C4-2B (cell line): ENCODE measurements at regions not wholly inside any gene's neighbourhood (a gene's known extent, or its start where the extent isn't known, plus 50 kb on each side); places are given as distances from the start of the nearest gene placed in this dataset.

Experiments
- H3K27ac ChIP-seq: fragments of 450-650 bp; 2 replicates; pipeline ENCODE4 v1.5.1; 2017
- ZFX ChIP-seq: fragments of 450-650 bp; IDR thresholded peaks from 2 replicates; pipeline ENCODE4 v1.6.1; 2017
- TF ChIP-seq, protein P1 (sequence below): fragments of 450-650 bp; conservative IDR thresholded peaks from 2 replicates; pipeline ENCODE4 v1.5.1; 2017; ENCODE audit warnings: mild to moderate bottlenecking

DNA sequence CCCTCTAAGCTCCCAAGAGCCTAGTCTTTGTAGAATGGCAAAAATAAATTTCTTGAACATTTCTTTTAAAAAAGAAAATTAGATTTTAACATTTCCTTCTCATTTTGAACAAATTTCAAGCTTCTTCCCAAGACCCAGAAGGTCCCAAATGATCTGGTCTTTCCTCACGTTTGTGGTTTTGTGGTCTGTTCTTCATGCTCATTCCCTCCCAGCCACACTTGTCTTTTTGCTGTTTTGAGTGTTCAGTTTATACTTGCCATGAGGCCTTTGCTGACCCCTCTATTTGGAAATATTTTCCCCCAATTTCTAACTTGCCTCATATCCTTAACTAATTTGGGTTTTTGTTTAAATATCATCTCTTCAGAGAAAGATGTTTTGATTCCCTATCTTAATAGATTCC is 133.4 kb upstream of the PAPPA start:
- TF ChIP-seq, protein P1, sequence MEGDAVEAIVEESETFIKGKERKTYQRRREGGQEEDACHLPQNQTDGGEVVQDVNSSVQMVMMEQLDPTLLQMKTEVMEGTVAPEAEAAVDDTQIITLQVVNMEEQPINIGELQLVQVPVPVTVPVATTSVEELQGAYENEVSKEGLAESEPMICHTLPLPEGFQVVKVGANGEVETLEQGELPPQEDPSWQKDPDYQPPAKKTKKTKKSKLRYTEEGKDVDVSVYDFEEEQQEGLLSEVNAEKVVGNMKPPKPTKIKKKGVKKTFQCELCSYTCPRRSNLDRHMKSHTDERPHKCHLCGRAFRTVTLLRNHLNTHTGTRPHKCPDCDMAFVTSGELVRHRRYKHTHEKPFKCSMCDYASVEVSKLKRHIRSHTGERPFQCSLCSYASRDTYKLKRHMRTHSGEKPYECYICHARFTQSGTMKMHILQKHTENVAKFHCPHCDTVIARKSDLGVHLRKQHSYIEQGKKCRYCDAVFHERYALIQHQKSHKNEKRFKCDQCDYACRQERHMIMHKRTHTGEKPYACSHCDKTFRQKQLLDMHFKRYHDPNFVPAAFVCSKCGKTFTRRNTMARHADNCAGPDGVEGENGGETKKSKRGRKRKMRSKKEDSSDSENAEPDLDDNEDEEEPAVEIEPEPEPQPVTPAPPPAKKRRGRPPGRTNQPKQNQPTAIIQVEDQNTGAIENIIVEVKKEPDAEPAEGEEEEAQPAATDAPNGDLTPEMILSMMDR: no peak
- no peak for TF ChIP-seq ZFX
- H3K27ac ChIP-seq: no peak overlapping the region

DNA sequence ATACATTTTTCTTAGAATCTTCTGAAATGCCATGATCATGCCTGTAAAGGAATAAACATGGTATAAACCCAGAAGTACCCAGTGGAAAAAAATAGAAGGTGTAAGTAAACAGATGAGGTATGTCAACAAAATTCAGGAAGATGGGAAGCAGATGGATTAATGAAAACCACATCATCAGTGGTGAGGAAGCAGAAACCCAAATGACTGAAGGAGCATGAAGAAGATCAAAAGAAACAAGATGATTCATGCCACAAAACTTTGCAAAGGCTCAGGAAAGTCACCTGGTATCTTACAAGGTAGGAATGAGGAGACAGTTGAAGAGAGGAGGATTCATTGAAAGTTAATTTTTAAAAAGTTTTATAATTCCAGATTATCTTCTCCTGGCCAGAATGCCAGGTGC is 132.8 kb upstream of the PAPPA start:
- TF ChIP-seq, protein P1: no peak
- no peak for TF ChIP-seq ZFX
- no peak overlapping the region for H3K27ac ChIP-seq

DNA sequence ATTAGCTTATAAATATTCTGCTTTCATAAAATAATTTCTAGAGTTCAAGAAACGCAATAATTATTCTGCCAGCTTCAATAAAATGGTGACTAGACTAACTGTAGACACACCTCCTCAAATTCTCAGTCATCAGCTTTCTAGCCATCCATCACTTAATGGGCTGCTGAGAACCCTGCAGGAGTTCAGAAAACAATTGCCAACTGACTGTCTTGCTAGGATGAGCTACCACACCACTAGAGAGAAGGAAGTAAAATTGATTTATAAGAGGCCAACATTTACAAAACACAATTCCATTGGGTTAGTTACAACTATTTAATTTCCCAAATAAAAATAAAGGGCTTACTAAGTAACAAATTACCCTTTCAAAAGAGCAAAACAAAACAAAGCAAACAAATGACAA is 126.5 kb upstream of the PAPPA start:
- TF ChIP-seq ZFX: no peak
- TF ChIP-seq, protein P1: no peak
- no peak overlapping the region for H3K27ac ChIP-seq

DNA sequence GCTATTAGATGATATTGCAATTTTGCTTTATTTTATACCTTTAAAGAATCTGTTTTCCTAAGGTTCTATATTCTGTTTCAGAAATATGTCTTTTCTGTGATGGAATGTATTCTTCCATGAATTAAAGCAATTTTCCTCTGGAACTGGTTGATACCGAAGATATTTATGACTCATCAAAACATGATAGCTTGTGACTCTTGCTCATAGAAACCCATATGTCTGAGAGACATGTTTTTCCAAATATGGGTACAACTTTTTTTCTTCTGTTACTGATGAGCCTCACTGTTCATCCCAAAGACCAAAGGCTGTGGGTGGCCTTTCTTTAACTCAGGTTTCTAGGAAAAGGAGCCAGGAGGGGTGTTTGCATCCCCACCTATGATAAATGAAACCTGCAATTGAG is 126.1 kb upstream of the PAPPA start:
- H3K27ac ChIP-seq: no peak overlapping the region
- no peak for TF ChIP-seq ZFX
- TF ChIP-seq, protein P1: no peak

DNA sequence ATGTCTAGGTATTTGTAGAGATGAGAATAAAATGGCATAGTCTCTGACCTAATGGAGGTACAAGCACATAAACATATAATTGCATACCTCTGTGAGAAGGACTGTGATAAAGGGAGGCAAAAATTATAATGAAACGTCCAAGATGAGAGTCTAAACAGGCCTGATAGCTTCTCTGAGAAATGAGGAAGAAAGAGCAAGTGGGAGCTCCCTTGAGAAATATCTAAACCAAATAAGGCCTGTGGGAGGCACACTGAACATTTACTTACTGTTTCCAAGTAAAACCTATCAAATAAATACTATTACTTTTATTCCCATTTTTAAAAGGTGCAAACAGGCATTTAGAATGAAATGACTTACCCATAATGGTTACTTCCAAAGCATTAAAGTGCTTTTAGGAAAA is 125.6 kb upstream of the PAPPA start:
- TF ChIP-seq, protein P1: no peak
- TF ChIP-seq ZFX: no peak
- no peak overlapping the region for H3K27ac ChIP-seq

DNA sequence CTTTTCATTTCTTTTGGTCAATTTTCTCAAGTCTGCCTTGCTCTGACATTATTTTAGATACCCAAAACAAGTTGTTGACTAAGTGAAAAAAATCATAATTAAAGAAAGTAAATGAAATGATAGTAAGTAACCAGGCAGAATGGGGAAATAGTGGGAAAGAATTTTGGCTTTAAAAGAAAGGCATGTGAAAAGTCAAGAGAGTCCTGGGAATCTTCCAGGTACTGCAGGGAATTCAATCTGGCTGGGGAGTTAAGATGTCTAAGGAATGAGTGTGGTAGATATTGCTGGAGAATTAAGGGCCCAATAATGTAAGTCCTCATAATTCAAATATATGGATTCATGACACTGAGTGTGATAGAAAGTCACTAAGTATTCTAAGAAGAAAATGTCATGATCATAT is 123.1 kb upstream of the PAPPA start:
- TF ChIP-seq, protein P1: no peak
- TF ChIP-seq ZFX: no peak
- no peak overlapping the region for H3K27ac ChIP-seq

DNA sequence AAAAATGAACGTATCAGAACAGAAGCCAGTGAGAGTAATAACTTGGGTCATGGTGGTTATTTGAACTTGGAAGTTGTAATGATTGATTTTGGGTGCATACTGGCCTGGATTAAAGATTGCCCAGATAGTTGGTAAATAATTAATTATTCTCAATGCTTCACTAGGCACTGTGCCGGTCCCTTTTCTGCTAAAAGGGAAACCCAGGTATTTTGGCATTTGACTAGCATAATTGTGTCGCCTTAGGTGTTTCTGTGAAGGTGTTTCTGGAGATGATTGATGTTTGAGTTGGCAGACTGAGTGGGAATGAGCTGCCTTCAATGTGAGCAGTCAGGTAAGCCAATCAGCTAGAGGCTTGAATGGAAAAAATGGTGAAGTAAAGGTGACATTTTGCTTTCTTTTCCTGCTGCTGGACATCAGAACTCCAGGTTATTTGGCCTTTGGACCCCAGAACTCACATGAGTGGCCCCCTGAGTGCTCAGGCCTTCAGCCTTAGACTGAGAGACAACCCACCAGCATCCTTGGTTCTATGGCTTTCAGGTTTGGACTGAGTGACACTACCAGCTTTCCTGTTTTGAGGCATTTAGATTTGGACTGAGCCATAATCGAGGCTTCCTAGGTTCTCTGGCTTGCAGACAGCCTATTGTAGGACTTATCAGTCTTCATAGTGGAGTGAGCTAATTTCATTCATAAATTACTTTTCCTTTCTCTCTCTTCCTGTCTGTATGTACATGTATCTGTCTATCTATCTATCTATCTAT is 120.7 kb upstream of the PAPPA start:
- no peak for TF ChIP-seq ZFX
- TF ChIP-seq, protein P1: no peak
- no peak overlapping the region for H3K27ac ChIP-seq
